ENCODE measurements at regions not wholly inside any gene's neighbourhood (a gene's known extent, or its start where the extent isn't known, plus 50 kb on each side); places are given as distances from the start of the nearest gene placed in this dataset.

DNA sequence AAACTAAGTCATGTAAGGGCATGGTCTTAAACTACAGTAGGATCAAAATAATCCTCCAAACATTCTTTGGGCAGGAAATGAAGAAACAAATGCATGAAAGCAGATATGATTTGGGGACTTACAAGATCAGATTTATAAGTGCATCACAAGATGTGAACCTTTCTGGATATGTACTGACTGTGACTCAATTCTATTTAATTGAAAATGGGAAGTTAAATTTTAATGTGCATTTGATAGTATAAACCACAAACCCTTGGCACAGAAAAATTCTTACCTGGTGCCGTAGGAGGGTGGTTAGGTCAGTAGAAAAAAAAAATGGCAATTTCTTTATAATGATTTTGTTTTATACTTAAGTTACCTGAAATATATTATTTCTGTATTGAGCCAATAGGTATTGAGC is 262.5 kb upstream of the TGFBR2 start:
- TF ChIP-seq, protein P1, sequence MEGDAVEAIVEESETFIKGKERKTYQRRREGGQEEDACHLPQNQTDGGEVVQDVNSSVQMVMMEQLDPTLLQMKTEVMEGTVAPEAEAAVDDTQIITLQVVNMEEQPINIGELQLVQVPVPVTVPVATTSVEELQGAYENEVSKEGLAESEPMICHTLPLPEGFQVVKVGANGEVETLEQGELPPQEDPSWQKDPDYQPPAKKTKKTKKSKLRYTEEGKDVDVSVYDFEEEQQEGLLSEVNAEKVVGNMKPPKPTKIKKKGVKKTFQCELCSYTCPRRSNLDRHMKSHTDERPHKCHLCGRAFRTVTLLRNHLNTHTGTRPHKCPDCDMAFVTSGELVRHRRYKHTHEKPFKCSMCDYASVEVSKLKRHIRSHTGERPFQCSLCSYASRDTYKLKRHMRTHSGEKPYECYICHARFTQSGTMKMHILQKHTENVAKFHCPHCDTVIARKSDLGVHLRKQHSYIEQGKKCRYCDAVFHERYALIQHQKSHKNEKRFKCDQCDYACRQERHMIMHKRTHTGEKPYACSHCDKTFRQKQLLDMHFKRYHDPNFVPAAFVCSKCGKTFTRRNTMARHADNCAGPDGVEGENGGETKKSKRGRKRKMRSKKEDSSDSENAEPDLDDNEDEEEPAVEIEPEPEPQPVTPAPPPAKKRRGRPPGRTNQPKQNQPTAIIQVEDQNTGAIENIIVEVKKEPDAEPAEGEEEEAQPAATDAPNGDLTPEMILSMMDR (IDR thresholded peaks at IDR 0.05) = no peak
- no peak for TF ChIP-seq ZFX (IDR thresholded peaks at IDR 0.05; ENCODE audit: borderline replicate concordance)

Data from 22Rv1 (cell line).